Esophagus squamous epithelium (tissue), 4 donors: ENCODE measurements at regions not wholly inside any gene's neighbourhood (a gene's known extent, or its start where the extent isn't known, plus 50 kb on each side); places are given as distances from the start of the nearest gene placed in this dataset.

ENCODE experiments used
- CTCF ChIP-seq, 6 experiments: fragments of 450-650 bp in 4 of 6; fragments of 200-600 bp in 2 of 6; sonication (generic) in 2 of 6; IDR thresholded peaks; one replicate each; pipeline ENCODE4 v1.5.1; 2016 to 2019; ENCODE audit warnings: antibody characterized with exemption in 6 of 6, mild to moderate bottlenecking in 4 of 6, moderate library complexity in 4 of 6
- POLR2A ChIP-seq, 4 donors: fragments of 450-650 bp; IDR thresholded peaks; one replicate each; pipeline ENCODE4 v1.6.1; 2017; ENCODE audit warnings: antibody characterized with exemption in 4 of 4, mild to moderate bottlenecking in 4 of 4, moderate library complexity in 3 of 4

- TF ChIP-seq CTCF (IDR thresholded peaks at IDR 0.05) (no peak), POLR2A (IDR thresholded peaks at IDR 0.05) (no peak)
Measured at GRCh38 chr12:92434607-92435025, 268.2 kb upstream of the PLEKHG7 start.
